NCI-H526 (cell line): ENCODE measurements at regions not wholly inside any gene's neighbourhood (a gene's known extent, or its start where the extent isn't known, plus 50 kb on each side); places are given as distances from the start of the nearest gene placed in this dataset.

Experiments
- DNase-seq, 2 experiments: peaks; one replicate each; lab custom pipeline; 2025; lab: John Stamatoyannopoulos, UW

DNA sequence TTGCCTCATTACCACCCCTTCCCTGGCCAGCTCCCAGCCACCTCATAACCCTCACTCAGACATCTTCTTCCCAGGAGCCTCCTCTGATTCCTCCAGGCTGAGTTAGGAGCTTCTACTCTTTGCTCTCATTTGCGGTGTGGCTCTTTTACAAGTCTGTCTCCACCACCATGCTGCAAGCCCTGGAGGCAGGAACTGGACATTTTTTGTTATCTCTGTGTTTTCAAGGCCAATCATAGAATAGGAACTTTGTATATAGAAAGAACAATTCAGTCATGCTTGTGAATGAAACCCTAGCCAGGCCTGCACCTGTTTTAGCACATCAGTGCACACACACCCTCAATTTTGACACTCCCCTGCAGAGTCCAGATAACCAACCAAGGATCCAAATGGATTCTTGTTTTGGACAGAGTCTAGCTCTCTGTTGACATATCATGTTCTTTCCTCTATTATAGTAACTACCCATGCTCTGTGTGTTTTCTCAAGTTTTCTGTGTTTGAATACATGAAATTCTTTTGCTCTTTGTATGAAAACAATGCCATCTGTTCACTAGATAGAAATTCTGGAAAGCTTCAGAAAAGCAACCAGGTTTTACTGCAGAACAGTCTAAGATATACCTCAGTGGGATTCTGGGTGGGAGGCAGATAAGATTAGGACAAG is 60.9 kb upstream of the ZNF648 start:
- peak in 1 of 2 experiments; percentile 98 for DNase-seq

DNA sequence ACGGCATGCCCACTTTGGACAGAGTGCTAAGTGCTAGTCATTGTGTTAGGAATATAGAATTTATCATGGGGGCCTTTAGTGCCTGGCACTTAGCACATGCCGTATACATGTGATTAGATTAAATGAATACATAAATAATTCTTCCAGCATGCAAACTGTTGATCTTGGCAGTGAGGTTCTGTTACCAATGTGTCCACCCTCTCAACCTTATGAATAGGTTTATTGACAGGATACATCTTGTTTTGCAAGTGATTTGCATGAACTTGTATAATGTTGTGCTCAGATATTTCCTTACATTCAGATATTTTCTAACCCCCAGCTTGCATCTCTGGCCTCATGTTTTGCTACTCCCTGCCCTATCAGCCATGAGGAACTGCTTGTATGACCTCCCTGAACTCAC is 60.3 kb upstream of the ZNF648 start:
- peak; percentile 100 for DNase-seq

DNA sequence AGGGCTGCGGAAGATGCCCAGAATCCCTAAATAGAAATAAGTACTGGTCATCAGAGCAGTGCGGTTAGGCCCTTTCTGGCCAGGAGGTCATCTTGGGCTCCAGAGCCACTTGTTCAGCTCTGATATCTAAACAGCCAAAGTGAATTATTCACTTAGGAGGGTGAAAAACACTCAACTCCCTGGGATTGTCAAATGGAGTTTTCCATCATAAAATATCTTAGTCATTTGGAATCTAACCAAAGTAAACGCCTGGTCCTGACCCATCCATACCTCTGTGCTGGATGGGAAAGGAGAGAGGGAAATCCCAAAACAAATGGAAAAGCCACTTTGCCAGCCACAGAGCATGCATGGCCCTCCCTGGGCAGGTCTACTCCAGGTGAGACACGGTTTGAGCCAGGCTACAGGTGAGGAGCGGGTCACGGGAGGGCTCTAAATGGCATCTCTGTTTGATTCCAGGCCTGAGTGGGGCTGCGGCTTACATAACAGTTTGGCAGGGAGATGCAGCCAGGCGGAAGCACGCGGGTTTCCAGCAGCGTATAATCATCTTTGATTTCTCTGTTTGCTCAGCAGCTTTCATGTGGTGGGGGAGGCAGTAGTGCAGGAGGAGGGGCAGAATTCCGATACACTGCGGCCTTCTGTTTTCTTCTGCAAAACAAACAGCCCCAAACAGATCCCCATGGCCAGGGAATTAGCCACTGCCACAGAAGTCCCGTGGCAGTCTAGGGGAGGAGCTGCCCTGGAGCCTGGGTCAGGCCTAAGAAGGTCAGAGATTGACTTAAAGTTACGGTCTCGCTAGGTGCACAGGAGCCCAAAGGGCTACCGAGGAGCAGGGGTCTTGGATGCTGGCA is 59.1 kb upstream of the ZNF648 start:
- DNase-seq: peak; percentile 83 to 95

DNA sequence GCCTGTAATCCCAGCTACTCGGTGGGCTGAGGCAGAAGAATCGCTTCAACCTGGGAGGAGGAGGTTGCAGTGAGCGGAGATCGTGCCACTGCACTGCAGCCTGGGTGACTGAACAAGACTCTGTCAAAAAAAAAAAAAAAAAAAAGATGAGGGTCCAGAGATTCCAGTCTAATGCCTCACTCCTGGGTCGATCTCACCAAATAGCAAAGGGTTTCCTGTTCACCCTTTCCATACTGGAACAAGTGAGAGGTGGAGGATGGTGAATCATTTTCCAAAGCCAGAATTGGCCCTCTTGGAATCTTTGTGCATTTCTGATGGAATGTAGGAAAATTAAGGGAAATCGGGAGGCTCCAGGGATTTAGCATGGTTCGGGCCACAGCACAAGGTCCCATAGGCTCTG is 58.1 kb upstream of the ZNF648 start:
- DNase-seq: no peak

DNA sequence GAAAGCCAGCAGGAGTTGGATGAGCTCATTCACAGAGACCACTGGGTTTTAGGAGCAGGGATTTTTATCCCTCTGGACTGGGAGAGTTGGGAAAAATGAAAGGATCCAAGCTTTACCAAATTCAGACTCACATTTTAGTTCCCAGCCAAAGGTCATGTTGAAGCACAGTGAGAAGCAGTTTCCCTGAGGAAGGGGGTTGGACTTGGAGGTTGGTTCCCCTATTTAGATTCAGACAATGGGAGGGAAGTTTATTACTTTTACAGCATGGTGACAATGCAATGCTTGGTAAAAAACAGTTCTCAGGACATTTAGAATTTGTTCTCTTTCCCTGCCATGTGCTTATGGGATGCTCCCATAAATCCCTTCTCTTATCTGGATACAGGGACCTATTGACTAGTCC is 57.3 kb upstream of the ZNF648 start:
- no peak for DNase-seq

DNA sequence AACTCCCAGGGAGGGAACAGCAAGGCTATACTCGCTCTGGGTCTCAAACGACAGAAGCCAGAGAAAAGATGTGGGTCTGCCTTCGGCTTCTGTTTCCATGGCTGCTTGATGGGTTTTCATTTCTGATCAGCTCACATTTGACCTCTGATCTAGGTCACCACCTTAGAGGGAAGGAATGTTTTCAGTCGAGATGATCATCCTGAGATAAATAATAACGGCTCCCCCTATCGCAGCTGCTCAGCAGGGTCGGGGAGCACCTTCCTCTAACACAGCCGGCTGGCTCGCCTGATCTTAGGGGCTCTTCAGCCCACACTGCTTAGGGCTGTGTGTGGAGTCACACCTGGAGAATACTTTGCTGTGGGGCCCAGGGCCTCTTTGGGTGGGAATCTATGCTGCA is 53.1 kb upstream of the ZNF648 start:
- no peak for DNase-seq

DNA sequence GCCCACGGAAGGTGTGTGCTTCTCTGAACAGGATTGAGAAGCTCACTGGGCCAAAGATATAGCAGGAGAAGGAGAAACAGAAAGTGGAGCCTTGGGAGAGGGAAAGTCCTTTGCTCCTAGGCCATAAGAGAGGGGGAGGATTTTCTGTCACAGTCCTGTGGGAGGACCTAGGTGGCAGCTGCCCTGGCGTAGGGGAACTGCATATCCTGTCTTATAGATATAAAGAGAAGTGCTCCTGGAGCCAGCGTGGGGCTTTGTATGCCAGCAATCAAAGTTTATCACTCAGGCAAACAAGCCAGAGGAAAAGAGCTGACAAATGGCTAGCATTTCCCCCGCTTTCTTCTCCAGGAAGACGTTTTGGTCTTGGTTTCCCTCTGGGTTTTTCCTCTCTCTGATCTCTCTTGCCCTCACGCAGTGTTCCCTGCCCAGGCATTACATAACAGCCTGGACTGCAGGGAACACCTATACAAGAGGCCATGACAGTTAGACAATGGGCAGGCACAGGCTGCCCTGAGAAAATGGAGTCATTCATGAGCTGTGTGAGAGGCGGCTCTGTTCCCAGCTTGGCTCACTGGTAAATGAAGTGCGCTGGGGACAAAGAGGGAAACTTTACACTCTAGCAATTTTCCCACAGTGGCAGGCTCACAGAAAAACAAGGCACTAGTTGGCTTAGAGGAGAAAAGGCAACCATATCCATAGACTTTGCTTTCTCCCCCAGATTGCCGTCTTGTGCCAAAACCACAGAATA is 52.5 kb upstream of the ZNF648 start:
- no peak for DNase-seq

DNA sequence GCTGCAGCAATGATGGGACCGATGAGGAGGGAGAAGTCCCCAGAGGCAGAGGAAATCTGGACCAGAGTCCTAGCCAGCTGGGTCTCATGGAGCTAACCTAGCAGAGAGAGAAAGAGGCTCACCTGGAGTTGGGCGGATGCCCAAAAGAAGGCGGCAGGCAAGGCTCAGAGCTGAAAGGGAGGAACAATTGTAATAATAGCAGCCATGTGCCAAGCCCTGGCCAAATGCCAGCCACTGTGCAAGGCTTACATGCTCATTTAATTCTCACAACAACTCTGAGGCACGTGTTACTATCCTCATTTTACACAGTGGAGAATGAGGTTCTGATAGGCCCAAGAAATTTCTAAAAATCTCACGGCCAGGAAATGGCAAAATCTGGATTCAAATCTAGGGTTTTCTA is 50.0 kb upstream of the ZNF648 start:
- DNase-seq: no peak
